ENCODE measurements at regions not wholly inside any gene's neighbourhood (a gene's known extent, or its start where the extent isn't known, plus 50 kb on each side); places are given as distances from the start of the nearest gene placed in this dataset.
A peak's percentile ranks its signal among the peaks of the same experiment; 100 is the strongest.

GRCh38 chr6:48449002-48449401 lies 338.0 kb upstream of the PTCHD4 start:
- in situ Hi-C loops (cut with HindIII; ENCODE audit: low sequenced_read_pairs): no loop called here
- peak; percentile 43 for TF ChIP-seq CTCF (IDR thresholded peaks at IDR 0.05; ENCODE audit: low read depth, low read length)
- DNase-seq (ENCODE audit: low read depth, low spot score): peak; percentile 29

GRCh38 chr6:48447251-48447650 lies 336.3 kb upstream of the PTCHD4 start:
- TF ChIP-seq CTCF (IDR thresholded peaks at IDR 0.05; ENCODE audit: low read depth, low read length): no peak
- H3K4me3 ChIP-seq (ENCODE audit: low read depth, low read length): no peak overlapping the region
- no peak for DNase-seq (ENCODE audit: low read depth, low spot score)
- in situ Hi-C loops (cut with HindIII; ENCODE audit: low sequenced_read_pairs): no loop called here

More at GRCh38 chr6:48449002-48449401, 338.0 kb upstream of the PTCHD4 start:
- H3K4me3 ChIP-seq (ENCODE audit: low read depth, low read length): no peak overlapping the region

- no peak for TF ChIP-seq CTCF (IDR thresholded peaks at IDR 0.05; ENCODE audit: low read depth, low read length)
- peak; percentile 3 for DNase-seq (ENCODE audit: low read depth, low spot score)
- no peak overlapping the region for H3K4me3 ChIP-seq (ENCODE audit: low read depth, low read length)
- in situ Hi-C loops (cut with HindIII; ENCODE audit: low sequenced_read_pairs): no loop called here
Observed at GRCh38 chr6:48429610-48430009, 318.6 kb upstream of the PTCHD4 start.

GRCh38 chr6:48429021-48429420 lies 318.0 kb upstream of the PTCHD4 start:
- in situ Hi-C loops (cut with HindIII; ENCODE audit: low sequenced_read_pairs): no loop called here
- DNase-seq (ENCODE audit: low read depth, low spot score): peak; percentile 4
- no peak for TF ChIP-seq CTCF (IDR thresholded peaks at IDR 0.05; ENCODE audit: low read depth, low read length)

GRCh38 chr6:48426636-48427035 lies 315.6 kb upstream of the PTCHD4 start:
- in situ Hi-C loops (cut with HindIII; ENCODE audit: low sequenced_read_pairs): no loop called here
- peak; percentile 90 for DNase-seq (ENCODE audit: low read depth, low spot score)
- TF ChIP-seq CTCF (IDR thresholded peaks at IDR 0.05; ENCODE audit: low read depth, low read length): no peak

More at GRCh38 chr6:48429021-48429420, 318.0 kb upstream of the PTCHD4 start:
- no peak overlapping the region for H3K4me3 ChIP-seq (ENCODE audit: low read depth, low read length)

GRCh38 chr6:48423640-48424365 lies 312.8 kb upstream of the PTCHD4 start:
- H3K4me3 ChIP-seq (ENCODE audit: low read depth, low read length): no peak overlapping the region
- in situ Hi-C loops (cut with HindIII; ENCODE audit: low sequenced_read_pairs): no loop called here
- peak; percentile 56 for DNase-seq (ENCODE audit: low read depth, low spot score)
- no peak for TF ChIP-seq CTCF (IDR thresholded peaks at IDR 0.05; ENCODE audit: low read depth, low read length)

More at GRCh38 chr6:48426636-48427035, 315.6 kb upstream of the PTCHD4 start:
- H3K4me3 ChIP-seq (ENCODE audit: low read depth, low read length): no peak overlapping the region

All from astrocyte of the spinal cord (primary cell).